ENCODE measurements at regions not wholly inside any gene's neighbourhood (a gene's known extent, or its start where the extent isn't known, plus 50 kb on each side); places are given as distances from the start of the nearest gene placed in this dataset.
"Not testable (repeated sequence)": the region's sequence is repeated elsewhere in the genome, so short reads cannot be mapped to it uniquely, and the experiment has no call there.

- no peak overlapping the region for H3K27ac ChIP-seq (ENCODE audit: low read depth, low read length)
Observed at GRCh38 chr5:82984786-82985735, 92.1 kb downstream of the TMEM167A start.

GRCh38 chr5:82982846-82983245 is 94.3 kb downstream of the TMEM167A start:
- Histone ChIP-seq H3K27me3 (ENCODE audit: insufficient read depth, low read length) (no peaks in the 10 kb centered on the region), H2AFZ (ENCODE audit: low read length, unreplicated experiment) (no peak overlapping the region), H3K4me1 (ENCODE audit: control insufficient read depth, insufficient read depth, low read length, unreplicated experiment) (no peaks in the 10 kb centered on the region), H3K4me3 (ENCODE audit: low read depth, low read length) (no peak overlapping the region), H3K27ac (ENCODE audit: low read depth, low read length) (no peak overlapping the region), H3K36me3 (ENCODE audit: insufficient read depth, low read length) (no peaks in the 10 kb centered on the region), H3K79me2 (ENCODE audit: control insufficient read depth, insufficient read depth, low read length, unreplicated experiment) (no peaks in the 10 kb centered on the region)

More at GRCh38 chr5:82984786-82985735, 92.1 kb downstream of the TMEM167A start:
- Histone ChIP-seq H3K79me2 (ENCODE audit: control insufficient read depth, insufficient read depth, low read length, unreplicated experiment) (no peaks in the 10 kb centered on the region), H3K4me1 (ENCODE audit: control insufficient read depth, insufficient read depth, low read length, unreplicated experiment) (no peaks in the 10 kb centered on the region), H3K36me3 (ENCODE audit: insufficient read depth, low read length) (no peaks in the 10 kb centered on the region), H2AFZ (ENCODE audit: low read length, unreplicated experiment) (no peak overlapping the region), H3K4me3 (ENCODE audit: low read depth, low read length) (no peak overlapping the region), H3K27me3 (ENCODE audit: insufficient read depth, low read length) (no peaks in the 10 kb centered on the region)

- not testable (repeated sequence) for H2AFZ ChIP-seq (ENCODE audit: low read length, unreplicated experiment); H3K4me3 ChIP-seq (ENCODE audit: low read depth, low read length); H3K4me1 ChIP-seq (ENCODE audit: control insufficient read depth, insufficient read depth, low read length, unreplicated experiment); H3K27ac ChIP-seq (ENCODE audit: low read depth, low read length); H3K27me3 ChIP-seq (ENCODE audit: insufficient read depth, low read length); H3K36me3 ChIP-seq (ENCODE audit: insufficient read depth, low read length); H3K79me2 ChIP-seq (ENCODE audit: control insufficient read depth, insufficient read depth, low read length, unreplicated experiment)
Observed at GRCh38 chr5:82976887-82977286, 100.3 kb downstream of the TMEM167A start.

GRCh38 chr5:82975812-82976211 is 101.4 kb downstream of the TMEM167A start:
- no peaks in the 10 kb centered on the region for H3K4me1 ChIP-seq (ENCODE audit: control insufficient read depth, insufficient read depth, low read length, unreplicated experiment)
- H3K27me3 ChIP-seq (ENCODE audit: insufficient read depth, low read length), result no peaks in the 10 kb centered on the region
- H3K36me3 ChIP-seq (ENCODE audit: insufficient read depth, low read length), result no peaks in the 10 kb centered on the region
- no peak overlapping the region for H3K4me3 ChIP-seq (ENCODE audit: low read depth, low read length)
- H2AFZ ChIP-seq (ENCODE audit: low read length, unreplicated experiment), result no peak overlapping the region
- no peaks in the 10 kb centered on the region for H3K79me2 ChIP-seq (ENCODE audit: control insufficient read depth, insufficient read depth, low read length, unreplicated experiment)
- no peak overlapping the region for H3K27ac ChIP-seq (ENCODE audit: low read depth, low read length)

- no peak overlapping the region for H3K27ac ChIP-seq (ENCODE audit: low read depth, low read length)
- H3K27me3 ChIP-seq (ENCODE audit: insufficient read depth, low read length), result no peaks in the 10 kb centered on the region
- no peaks in the 10 kb centered on the region for H3K4me1 ChIP-seq (ENCODE audit: control insufficient read depth, insufficient read depth, low read length, unreplicated experiment)
- no peak overlapping the region for H3K4me3 ChIP-seq (ENCODE audit: low read depth, low read length)
- H2AFZ ChIP-seq (ENCODE audit: low read length, unreplicated experiment), result no peak overlapping the region
- H3K79me2 ChIP-seq (ENCODE audit: control insufficient read depth, insufficient read depth, low read length, unreplicated experiment), result no peaks in the 10 kb centered on the region
- H3K36me3 ChIP-seq (ENCODE audit: insufficient read depth, low read length), result no peaks in the 10 kb centered on the region
Observed at GRCh38 chr5:82975396-82975795, 101.8 kb downstream of the TMEM167A start.

GRCh38 chr5:82974346-82974745 is 102.8 kb downstream of the TMEM167A start:
- not testable (repeated sequence) for H3K79me2 ChIP-seq (ENCODE audit: control insufficient read depth, insufficient read depth, low read length, unreplicated experiment); H3K27me3 ChIP-seq (ENCODE audit: insufficient read depth, low read length); H2AFZ ChIP-seq (ENCODE audit: low read length, unreplicated experiment); H3K4me3 ChIP-seq (ENCODE audit: low read depth, low read length); H3K36me3 ChIP-seq (ENCODE audit: insufficient read depth, low read length); H3K27ac ChIP-seq (ENCODE audit: low read depth, low read length); H3K4me1 ChIP-seq (ENCODE audit: control insufficient read depth, insufficient read depth, low read length, unreplicated experiment)

- Histone ChIP-seq H3K27me3 (ENCODE audit: insufficient read depth, low read length) (no peaks in the 10 kb centered on the region), H3K27ac (ENCODE audit: low read depth, low read length) (no peak overlapping the region), H3K4me3 (ENCODE audit: low read depth, low read length) (no peak overlapping the region), H2AFZ (ENCODE audit: low read length, unreplicated experiment) (no peak overlapping the region), H3K4me1 (ENCODE audit: control insufficient read depth, insufficient read depth, low read length, unreplicated experiment) (no peaks in the 10 kb centered on the region), H3K79me2 (ENCODE audit: control insufficient read depth, insufficient read depth, low read length, unreplicated experiment) (no peaks in the 10 kb centered on the region), H3K36me3 (ENCODE audit: insufficient read depth, low read length) (no peaks in the 10 kb centered on the region)
Observed at GRCh38 chr5:82971901-82972300, 105.3 kb downstream of the TMEM167A start.

GRCh38 chr5:82971034-82971806 is 106.0 kb downstream of the TMEM167A start:
- not testable (repeated sequence) for H3K36me3 ChIP-seq (ENCODE audit: insufficient read depth, low read length); H3K27me3 ChIP-seq (ENCODE audit: insufficient read depth, low read length); H3K4me1 ChIP-seq (ENCODE audit: control insufficient read depth, insufficient read depth, low read length, unreplicated experiment); H3K4me3 ChIP-seq (ENCODE audit: low read depth, low read length); H3K27ac ChIP-seq (ENCODE audit: low read depth, low read length); H2AFZ ChIP-seq (ENCODE audit: low read length, unreplicated experiment); H3K79me2 ChIP-seq (ENCODE audit: control insufficient read depth, insufficient read depth, low read length, unreplicated experiment)

- not testable (repeated sequence) for H3K36me3 ChIP-seq (ENCODE audit: insufficient read depth, low read length); H3K79me2 ChIP-seq (ENCODE audit: control insufficient read depth, insufficient read depth, low read length, unreplicated experiment); H3K27ac ChIP-seq (ENCODE audit: low read depth, low read length); H2AFZ ChIP-seq (ENCODE audit: low read length, unreplicated experiment); H3K4me1 ChIP-seq (ENCODE audit: control insufficient read depth, insufficient read depth, low read length, unreplicated experiment); H3K27me3 ChIP-seq (ENCODE audit: insufficient read depth, low read length); H3K4me3 ChIP-seq (ENCODE audit: low read depth, low read length)
Observed at GRCh38 chr5:82969221-82969976, 107.8 kb downstream of the TMEM167A start.

GRCh38 chr5:82967072-82967471 is 110.1 kb downstream of the TMEM167A start:
- no peaks in the 10 kb centered on the region for H3K79me2 ChIP-seq (ENCODE audit: control insufficient read depth, insufficient read depth, low read length, unreplicated experiment)
- no peak overlapping the region for H2AFZ ChIP-seq (ENCODE audit: low read length, unreplicated experiment)
- H3K36me3 ChIP-seq (ENCODE audit: insufficient read depth, low read length), result no peaks in the 10 kb centered on the region
- H3K4me1 ChIP-seq (ENCODE audit: control insufficient read depth, insufficient read depth, low read length, unreplicated experiment), result no peaks in the 10 kb centered on the region
- H3K27me3 ChIP-seq (ENCODE audit: insufficient read depth, low read length), result no peaks in the 10 kb centered on the region
- no peak overlapping the region for H3K27ac ChIP-seq (ENCODE audit: low read depth, low read length)
- H3K4me3 ChIP-seq (ENCODE audit: low read depth, low read length), result no peak overlapping the region

Measured in ACC112 (cell line).